K562 (cell line): ENCODE measurements at regions not wholly inside any gene's neighbourhood (a gene's known extent, or its start where the extent isn't known, plus 50 kb on each side); places are given as distances from the start of the nearest gene placed in this dataset.

Experiments
- MTA3 ChIP-seq: fragments of 450-650 bp; formaldehyde crosslinking; IDR thresholded peaks from 2 replicates; pipeline ENCODE4 v1.6.1; 2017; ENCODE audit warnings: mild to moderate bottlenecking, borderline replicate concordance
- NFIC ChIP-seq: fragments of 450-650 bp; IDR thresholded peaks from 2 replicates; pipeline ENCODE4 v1.6.1; 2017; ENCODE audit warnings: mild to moderate bottlenecking, inconsistent platforms
- POLR2H ChIP-seq: IDR thresholded peaks from 2 replicates; pipeline ENCODE4 v1.6.1; 2016; ENCODE audit warnings: missing genetic modification characterization, low read depth, mild to moderate bottlenecking, control low read depth, missing compliant biosample characterization, moderate library complexity
- ZNF124 ChIP-seq: sonication (generic); formaldehyde crosslinking; IDR thresholded peaks from 2 replicates; pipeline ENCODE4 v1.8.1; 2022; ENCODE audit warnings: missing genetic modification reagents
- TF ChIP-seq, protein P1 (sequence below): conservative IDR thresholded peaks from 2 replicates; pipeline ENCODE4 v1.6.1; 2011; ENCODE audit warnings: low read depth, mild to moderate bottlenecking, low read length; ENCODE audit not compliant: control insufficient read depth
- TF ChIP-seq, protein P2 (sequence below): sonication (generic); formaldehyde crosslinking; IDR thresholded peaks from 2 replicates; pipeline ENCODE4 v1.8.0; 2022; ENCODE audit warnings: mild to moderate bottlenecking, missing genetic modification reagents
- TF ChIP-seq, protein P3 (sequence below), 3 experiments: IDR thresholded peaks in 2 of 3; conservative IDR thresholded peaks in 1 of 3; 2 replicates each; pipeline ENCODE4 v1.5.1; 2011 to 2012; ENCODE audit warnings: low read length in 3 of 3, mild to moderate bottlenecking in 3 of 3, control low read depth in 2 of 3, improper control_type of control experiment in 1 of 3, inconsistent platforms in 1 of 3, low read depth in 1 of 3, mixed read lengths in 1 of 3, moderate library complexity in 1 of 3; ENCODE audit not compliant: insufficient read depth in 2 of 3

DNA sequence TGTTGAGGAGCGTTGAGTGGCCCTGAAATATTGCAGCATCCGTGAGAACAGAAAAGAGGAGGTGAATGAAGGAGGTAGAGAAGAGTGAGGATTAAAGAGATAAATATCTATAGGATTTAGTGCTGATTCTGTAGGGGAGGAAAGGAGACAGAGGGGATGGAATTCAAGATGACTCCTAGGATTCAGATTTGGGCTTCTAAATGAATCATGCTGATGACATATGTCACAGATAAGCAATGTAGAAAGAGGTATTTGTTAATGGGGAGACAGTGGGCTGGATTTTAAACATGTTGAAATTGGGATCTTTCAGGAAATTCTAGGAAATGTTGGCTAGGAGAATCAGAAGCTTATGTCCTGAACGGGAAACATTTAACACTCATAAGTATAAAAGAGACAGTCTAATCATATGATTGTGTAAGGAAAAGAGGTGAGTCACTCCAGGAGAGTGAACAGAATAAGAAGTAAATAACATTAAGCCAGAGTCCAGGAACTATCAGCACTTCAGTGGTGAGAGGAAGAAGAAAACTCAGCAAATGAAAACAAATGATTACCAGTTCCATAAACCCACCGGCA lies 58.1 kb upstream of the DIO2 start:
- TF ChIP-seq ZNF124 (CRISPR knock-in tag) (no peak), POLR2H (tag) (no peak), MTA3 (no peak), NFIC (no peak)
- TF ChIP-seq, protein P1, sequence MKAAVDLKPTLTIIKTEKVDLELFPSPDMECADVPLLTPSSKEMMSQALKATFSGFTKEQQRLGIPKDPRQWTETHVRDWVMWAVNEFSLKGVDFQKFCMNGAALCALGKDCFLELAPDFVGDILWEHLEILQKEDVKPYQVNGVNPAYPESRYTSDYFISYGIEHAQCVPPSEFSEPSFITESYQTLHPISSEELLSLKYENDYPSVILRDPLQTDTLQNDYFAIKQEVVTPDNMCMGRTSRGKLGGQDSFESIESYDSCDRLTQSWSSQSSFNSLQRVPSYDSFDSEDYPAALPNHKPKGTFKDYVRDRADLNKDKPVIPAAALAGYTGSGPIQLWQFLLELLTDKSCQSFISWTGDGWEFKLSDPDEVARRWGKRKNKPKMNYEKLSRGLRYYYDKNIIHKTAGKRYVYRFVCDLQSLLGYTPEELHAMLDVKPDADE: no peak
- TF ChIP-seq, protein P2, sequence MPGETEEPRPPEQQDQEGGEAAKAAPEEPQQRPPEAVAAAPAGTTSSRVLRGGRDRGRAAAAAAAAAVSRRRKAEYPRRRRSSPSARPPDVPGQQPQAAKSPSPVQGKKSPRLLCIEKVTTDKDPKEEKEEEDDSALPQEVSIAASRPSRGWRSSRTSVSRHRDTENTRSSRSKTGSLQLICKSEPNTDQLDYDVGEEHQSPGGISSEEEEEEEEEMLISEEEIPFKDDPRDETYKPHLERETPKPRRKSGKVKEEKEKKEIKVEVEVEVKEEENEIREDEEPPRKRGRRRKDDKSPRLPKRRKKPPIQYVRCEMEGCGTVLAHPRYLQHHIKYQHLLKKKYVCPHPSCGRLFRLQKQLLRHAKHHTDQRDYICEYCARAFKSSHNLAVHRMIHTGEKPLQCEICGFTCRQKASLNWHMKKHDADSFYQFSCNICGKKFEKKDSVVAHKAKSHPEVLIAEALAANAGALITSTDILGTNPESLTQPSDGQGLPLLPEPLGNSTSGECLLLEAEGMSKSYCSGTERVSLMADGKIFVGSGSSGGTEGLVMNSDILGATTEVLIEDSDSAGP: no peak
- TF ChIP-seq, protein P3, sequence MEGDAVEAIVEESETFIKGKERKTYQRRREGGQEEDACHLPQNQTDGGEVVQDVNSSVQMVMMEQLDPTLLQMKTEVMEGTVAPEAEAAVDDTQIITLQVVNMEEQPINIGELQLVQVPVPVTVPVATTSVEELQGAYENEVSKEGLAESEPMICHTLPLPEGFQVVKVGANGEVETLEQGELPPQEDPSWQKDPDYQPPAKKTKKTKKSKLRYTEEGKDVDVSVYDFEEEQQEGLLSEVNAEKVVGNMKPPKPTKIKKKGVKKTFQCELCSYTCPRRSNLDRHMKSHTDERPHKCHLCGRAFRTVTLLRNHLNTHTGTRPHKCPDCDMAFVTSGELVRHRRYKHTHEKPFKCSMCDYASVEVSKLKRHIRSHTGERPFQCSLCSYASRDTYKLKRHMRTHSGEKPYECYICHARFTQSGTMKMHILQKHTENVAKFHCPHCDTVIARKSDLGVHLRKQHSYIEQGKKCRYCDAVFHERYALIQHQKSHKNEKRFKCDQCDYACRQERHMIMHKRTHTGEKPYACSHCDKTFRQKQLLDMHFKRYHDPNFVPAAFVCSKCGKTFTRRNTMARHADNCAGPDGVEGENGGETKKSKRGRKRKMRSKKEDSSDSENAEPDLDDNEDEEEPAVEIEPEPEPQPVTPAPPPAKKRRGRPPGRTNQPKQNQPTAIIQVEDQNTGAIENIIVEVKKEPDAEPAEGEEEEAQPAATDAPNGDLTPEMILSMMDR (IDR thresholded peaks at IDR 0.05 in 2 of 3, conservative IDR thresholded peaks at IDR 0.05 in 1 of 3; ENCODE audit: insufficient read depth in 2 of 3, low read depth in 1 of 3, low read length in 3 of 3): no peak
